GM19452 (cell line): ENCODE measurements at regions not wholly inside any gene's neighbourhood (a gene's known extent, or its start where the extent isn't known, plus 50 kb on each side); places are given as distances from the start of the nearest gene placed in this dataset.

Source experiments
- ATAC-seq: cut with Tn5 transposase; IDR thresholded peaks from one replicate; pipeline ENCODE4 v1.9.1; 2021; ENCODE audit not compliant: unreplicated experiment

- ATAC-seq: no peak
Measured at GRCh38 chr12:58764100-58764953, 156.0 kb downstream of the LRIG3 start.

DNA sequence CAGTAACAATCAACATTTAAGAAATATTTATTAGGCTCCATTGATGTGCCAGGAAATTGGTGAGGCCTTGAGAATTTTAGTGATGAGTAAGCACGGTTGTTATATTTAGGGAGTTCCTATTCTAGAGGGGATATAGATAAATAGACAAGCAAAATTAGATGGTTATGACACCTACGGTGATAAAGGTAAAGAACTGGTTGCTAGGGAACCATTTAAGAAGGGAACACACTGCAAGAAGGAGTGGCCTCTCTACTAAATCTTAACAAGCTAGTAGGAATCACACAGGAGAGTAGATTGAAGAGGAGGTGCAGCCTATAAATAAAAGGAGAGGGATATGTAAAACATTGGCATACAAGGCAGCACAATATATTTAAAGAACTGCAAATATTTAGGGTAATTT is 155.2 kb downstream of the LRIG3 start:
- ATAC-seq: no peak

DNA sequence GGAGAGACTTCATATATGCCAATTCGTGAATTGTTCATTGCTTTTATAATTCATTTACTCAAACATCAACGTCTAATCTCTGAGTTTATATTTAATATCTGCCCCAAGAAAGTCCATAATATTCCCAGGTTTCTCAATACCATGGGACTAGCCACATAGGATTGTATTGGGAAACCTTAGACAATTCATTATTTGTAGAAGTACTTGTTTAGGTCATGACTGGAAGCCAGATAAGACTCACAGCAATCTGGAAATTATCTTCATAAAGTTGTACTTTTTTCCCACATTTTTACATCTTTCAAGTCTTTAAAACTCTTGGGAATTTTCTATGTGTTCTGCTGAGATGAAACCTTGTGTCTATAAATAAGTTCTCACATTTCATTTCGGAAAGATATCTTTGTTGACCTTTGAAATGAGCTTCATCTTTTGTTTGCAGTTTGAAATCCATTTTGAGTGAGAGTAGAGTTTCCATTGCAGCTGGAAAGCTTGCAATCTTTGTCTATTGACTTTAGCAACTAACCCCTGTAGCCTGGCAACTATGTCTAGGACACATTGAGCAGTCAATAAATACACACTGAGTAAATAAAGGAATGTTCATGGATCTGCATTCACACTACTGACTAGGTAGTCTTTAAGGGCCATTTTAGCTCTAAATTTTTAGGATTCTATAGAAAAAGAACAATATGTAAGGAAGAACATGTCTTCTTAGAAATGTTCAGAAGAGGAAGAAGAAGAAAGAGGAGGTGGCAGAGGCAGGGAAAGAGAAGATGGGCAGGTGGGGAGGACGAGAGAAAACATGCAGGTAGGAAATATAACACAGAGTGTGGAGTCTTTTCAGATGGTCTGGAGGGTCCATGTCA is 154.4 kb downstream of the LRIG3 start:
- ATAC-seq: no peak

DNA sequence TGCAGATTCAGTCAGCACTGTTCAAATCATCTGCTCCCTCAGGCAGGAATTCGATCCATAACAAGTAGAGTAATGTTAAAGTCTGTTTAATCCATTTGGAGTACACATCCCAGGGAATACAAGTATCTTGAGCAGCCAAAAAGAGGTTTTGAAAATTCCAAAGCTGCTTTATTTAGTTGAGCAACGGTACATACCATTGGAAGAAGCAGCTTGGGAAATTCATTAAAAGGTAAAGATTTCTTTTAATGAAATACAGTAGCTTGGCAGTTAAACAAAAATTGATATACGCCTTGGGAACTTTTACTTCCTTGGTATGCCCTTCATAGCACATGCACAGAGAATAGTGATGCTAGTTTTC is 153.8 kb downstream of the LRIG3 start:
- no peak for ATAC-seq

DNA sequence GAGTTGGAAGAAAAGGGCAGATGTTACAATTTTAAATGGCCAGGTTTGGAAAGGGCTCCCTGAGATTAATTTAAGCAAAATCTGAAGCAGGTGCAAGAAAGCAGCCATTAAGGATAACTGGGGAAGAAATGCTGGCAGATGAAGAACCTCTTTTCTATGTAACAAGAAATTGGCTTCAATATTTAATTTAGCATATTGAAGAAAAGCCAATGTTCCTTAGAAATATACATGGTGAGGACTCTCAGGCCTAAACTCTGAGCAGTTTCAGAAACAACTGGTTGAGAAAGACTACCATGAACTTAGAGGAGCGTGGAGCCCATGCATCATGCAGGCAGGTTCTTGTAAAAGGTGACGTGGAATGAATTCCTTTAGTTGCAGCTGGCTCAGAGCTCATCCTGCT is 152.8 kb downstream of the LRIG3 start:
- ATAC-seq: no peak

GRCh38 chr12:58773986-58774385 is 146.3 kb downstream of the LRIG3 start:
- no peak for ATAC-seq

GRCh38 chr12:58774731-58775130 is 145.6 kb downstream of the LRIG3 start:
- ATAC-seq: no peak

GRCh38 chr12:58775396-58775795 is 144.9 kb downstream of the LRIG3 start:
- ATAC-seq: no peak

- ATAC-seq: no peak
Measured at GRCh38 chr12:58776144-58776543, 144.2 kb downstream of the LRIG3 start.

GRCh38 chr12:58777815-58778214 is 142.5 kb downstream of the LRIG3 start:
- no peak for ATAC-seq

- ATAC-seq: no peak
Measured at GRCh38 chr12:58781609-58782008, 138.7 kb downstream of the LRIG3 start.

DNA sequence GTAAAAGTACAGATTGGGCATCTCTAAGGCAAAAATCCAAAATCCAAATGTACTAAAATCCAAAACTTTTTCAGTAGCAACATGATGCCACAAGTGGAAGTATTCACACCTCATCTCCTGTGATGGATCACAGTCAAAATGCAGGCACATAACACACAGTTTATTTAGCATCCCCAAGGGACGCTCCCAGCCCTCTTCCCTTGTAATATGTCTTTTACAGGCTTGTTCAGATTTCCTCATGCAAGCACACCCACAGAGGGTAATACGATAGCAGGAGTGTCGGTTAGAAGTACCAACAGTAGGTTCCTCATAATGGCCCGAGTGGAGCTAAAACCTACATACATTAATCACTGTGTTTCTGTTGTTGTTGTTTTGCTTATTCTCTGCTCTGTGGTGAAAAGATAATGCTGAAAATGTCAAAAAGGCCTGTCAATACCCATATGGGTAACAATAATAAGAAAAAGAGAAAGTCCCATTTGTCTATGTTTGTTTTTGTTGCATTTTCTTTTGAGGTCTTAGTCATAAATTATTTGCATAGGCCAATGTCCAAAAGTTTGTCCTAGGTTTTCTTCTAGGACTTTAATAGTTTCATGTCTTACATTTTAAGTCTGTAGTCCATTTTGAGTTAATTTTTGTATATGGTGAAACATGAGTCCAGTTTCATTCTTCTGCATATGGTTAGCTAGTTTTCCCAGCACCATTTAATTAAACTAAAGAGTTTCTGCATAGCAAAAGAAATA is 133.1 kb downstream of the LRIG3 start:
- ATAC-seq: no peak

DNA sequence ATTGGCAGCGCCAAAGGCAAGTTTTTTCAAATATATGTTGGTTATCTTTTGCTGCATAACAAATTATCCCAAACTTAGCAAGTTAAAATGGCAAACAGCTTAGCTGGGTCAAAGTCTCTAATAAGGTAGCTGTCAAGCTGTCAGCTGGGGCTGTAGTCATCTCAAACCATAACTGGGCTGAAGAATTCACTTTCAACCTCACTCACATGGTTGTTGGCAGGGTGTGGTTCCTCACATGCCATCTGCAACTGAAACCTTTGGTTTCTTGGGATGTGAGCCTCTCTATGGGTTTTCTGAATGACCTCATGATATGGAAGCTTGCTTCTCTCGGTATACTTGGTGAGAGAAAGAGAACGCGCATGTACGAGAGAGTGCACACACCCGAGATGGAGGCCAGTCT is 125.4 kb downstream of the LRIG3 start:
- no peak for ATAC-seq

GRCh38 chr12:58795825-58796224 is 124.5 kb downstream of the LRIG3 start:
- no peak for ATAC-seq

GRCh38 chr12:58801986-58802385 is 118.3 kb downstream of the LRIG3 start:
- ATAC-seq: no peak

GRCh38 chr12:58803908-58804307 is 116.4 kb downstream of the LRIG3 start:
- no peak for ATAC-seq

GRCh38 chr12:58804749-58805148 is 115.6 kb downstream of the LRIG3 start:
- no peak for ATAC-seq

- ATAC-seq: no peak
Measured at GRCh38 chr12:58809064-58809607, 111.2 kb downstream of the LRIG3 start.

GRCh38 chr12:58811346-58811745 is 109.0 kb downstream of the LRIG3 start:
- no peak for ATAC-seq

GRCh38 chr12:58812214-58812613 is 108.1 kb downstream of the LRIG3 start:
- ATAC-seq: no peak

GRCh38 chr12:58814036-58814435 is 106.3 kb downstream of the LRIG3 start:
- ATAC-seq: no peak
